Urinary bladder (tissue), 3 donors: ENCODE measurements at regions not wholly inside any gene's neighbourhood (a gene's known extent, or its start where the extent isn't known, plus 50 kb on each side); places are given as distances from the start of the nearest gene placed in this dataset.
"Not testable (repeated sequence)": the region's sequence is repeated elsewhere in the genome, so short reads cannot be mapped to it uniquely, and the experiment has no call there.

Experiments used
- DNase-seq: peaks from one replicate; pipeline ENCODE4 v3.0.0-alpha.2; 2015; ENCODE audit errors: extremely low spot score
- H3K27ac ChIP-seq: one replicate; pipeline ENCODE4 v1.5.1; 2013; ENCODE audit warnings: low read depth, mild to moderate bottlenecking, moderate library complexity
- H3K36me3 ChIP-seq: one replicate; pipeline ENCODE4 v1.6.1; 2013; ENCODE audit warnings: mild to moderate bottlenecking, moderate library complexity; ENCODE audit not compliant: insufficient read depth
- H3K4me1 ChIP-seq: one replicate; pipeline ENCODE4 v1.6.1; 2013; ENCODE audit warnings: mild to moderate bottlenecking, moderate library complexity; ENCODE audit not compliant: insufficient read depth
- H3K4me3 ChIP-seq: one replicate; pipeline ENCODE4 v1.5.1; 2013; ENCODE audit warnings: low read depth, low read length
- WGBS: extraction: QIAGEN DNeasy Blood & Tissue Kit; methylation state at CpG from one replicate; pipeline ENCODE4 v1.1.7; 2013; 5-methylcytosine and 5-hydroxymethylcytosine counted together
- donor health status: healthy with polysubstance abuse.
- donor health status: healthy.

DNA sequence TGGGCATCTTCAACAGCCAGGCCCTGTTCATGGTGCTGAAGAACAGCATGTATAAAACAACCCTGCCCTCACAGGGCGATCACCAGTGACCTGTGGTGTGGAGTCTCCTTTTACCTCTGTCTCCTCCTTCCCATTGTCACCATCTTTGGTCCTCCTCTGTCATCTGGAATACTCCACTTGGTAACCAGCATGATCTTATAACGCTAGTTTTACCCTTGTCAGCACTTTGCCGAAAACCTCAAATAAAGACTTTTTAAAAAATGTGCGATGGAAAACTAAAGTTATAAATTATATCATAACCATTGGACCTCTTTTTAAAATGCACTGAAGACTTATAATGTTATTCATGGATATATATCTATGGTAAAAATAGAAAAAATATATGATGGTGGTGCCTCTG is 945.2 kb upstream of the DEFB115 start:
- not testable (repeated sequence) for H3K4me3 ChIP-seq, H3K36me3 ChIP-seq, H3K4me1 ChIP-seq, DNase-seq, H3K27ac ChIP-seq
- WGBS, result 80% methylated on average over 4 of the region's 4 CpGs

DNA sequence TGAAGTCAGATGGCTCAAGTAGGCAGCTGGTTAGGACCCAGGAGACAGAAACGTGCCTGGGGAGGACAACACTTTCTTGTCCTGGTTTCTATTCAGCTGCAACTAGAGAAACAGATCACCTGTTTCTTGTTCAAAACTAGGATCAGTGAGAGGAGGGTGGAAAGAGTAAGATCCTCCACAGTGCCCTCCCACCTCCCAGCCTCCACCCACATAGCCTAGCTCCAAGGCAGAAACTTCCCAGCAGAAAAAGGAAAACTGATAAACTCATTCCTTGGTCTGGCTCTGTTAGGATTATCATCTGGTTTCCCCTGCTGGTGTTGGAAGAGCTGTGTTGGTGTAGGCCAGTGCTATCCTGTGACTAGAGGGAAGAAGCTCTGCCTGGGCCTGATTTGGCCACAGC is 943.8 kb upstream of the DEFB115 start:
- H3K27ac ChIP-seq, H3K36me3 ChIP-seq, DNase-seq, H3K4me1 ChIP-seq, H3K4me3 ChIP-seq: not testable (repeated sequence)
- 52% methylated on average over 1 of the region's 1 CpG for WGBS

- DNase-seq, result not testable (repeated sequence)
These were observed 941.4 kb upstream of the DEFB115 start for GRCh38 chr20:30316063-30316462.

GRCh38 chr20:30316532-30317299 is 940.7 kb upstream of the DEFB115 start:
- WGBS, result 25% methylated on average over 47 of the region's 47 CpGs
- DNase-seq, H3K36me3 ChIP-seq, H3K4me3 ChIP-seq, H3K27ac ChIP-seq, H3K4me1 ChIP-seq: not testable (repeated sequence)

More at GRCh38 chr20:30316063-30316462, 941.4 kb upstream of the DEFB115 start:
- H3K4me3 ChIP-seq, H3K27ac ChIP-seq, H3K4me1 ChIP-seq, H3K36me3 ChIP-seq: not testable (repeated sequence)
- WGBS, result 7% methylated on average over 23 of the region's 23 CpGs

DNA sequence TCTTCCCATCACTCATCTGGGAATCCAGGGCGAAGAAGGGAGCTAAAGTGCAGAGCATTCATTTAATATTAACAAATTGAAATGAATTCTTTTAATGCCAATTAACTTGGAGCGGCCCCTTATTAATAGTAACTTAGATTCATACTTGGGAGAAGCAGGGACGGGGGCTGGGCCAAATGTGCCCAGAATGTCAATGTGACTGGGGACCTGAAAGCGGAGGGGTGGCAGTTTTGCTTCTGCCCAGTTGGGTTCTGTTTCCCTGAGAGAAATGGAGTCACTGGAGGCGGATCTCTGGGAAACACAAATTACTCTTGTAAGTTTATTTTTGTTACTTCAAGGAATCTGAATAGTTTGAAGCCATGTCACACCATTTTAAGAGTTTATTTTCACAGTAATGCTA is 923.7 kb upstream of the DEFB115 start:
- not testable (repeated sequence) for H3K27ac ChIP-seq, DNase-seq, H3K4me1 ChIP-seq, H3K36me3 ChIP-seq, H3K4me3 ChIP-seq
- WGBS, result 73% methylated on average over 5 of the region's 5 CpGs

- not testable (repeated sequence) for H3K27ac ChIP-seq, H3K4me1 ChIP-seq, DNase-seq, H3K36me3 ChIP-seq, H3K4me3 ChIP-seq
- 59% methylated on average over 4 of the region's 4 CpGs for WGBS
These were observed 919.9 kb upstream of the DEFB115 start for GRCh38 chr20:30337556-30337955.

DNA sequence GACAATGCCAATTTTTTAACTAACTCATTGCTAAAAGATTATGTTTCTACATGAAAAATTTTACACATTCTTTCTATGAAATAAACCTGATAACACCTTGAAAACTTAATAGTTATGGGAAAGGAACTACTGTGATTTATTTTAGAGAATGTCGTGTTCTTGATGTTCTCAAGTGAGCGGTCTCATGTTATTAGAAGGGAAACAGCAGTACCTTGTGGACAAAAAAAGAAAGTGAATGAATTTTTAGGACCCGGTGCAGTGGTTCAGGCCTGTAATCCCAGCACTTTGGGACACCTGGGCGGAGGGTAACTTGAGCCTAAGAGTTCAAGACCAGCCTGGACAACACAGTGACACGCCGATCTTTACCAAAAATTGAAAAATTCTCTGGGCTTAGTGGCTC is 908.5 kb upstream of the DEFB115 start:
- not testable (repeated sequence) for H3K4me3 ChIP-seq, H3K36me3 ChIP-seq, H3K27ac ChIP-seq, H3K4me1 ChIP-seq
- 44% methylated on average over 6 of the region's 6 CpGs for WGBS
- DNase-seq, result peak; percentile 1

GRCh38 chr20:30356854-30357467 is 900.5 kb upstream of the DEFB115 start:
- not testable (repeated sequence) for H3K27ac ChIP-seq, DNase-seq, H3K4me1 ChIP-seq, H3K36me3 ChIP-seq, H3K4me3 ChIP-seq
- 21% methylated on average over 2 of the region's 2 CpGs for WGBS

DNA sequence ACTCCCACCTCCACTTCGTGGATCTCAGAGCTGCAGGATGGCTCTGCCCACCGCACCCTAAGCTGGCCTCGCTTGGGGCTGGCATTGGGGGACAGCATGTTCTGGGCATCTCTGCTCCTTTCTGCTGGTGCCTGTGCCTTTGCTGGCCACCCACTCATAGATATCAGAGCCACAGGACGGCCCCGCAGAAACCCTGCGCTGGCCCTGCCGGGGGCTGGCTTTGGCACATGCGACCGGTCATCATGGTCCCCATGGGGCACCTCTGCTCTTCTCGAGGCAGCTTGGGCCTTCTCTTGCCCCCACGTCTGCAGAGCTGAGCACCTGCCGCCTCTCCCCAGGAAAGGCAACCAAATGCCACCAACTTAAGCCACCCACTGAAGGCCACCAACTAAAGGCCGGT is 895.7 kb upstream of the DEFB115 start:
- not testable (repeated sequence) for H3K4me3 ChIP-seq, DNase-seq
- WGBS, result 87% methylated on average over 13 of the region's 13 CpGs

DNA sequence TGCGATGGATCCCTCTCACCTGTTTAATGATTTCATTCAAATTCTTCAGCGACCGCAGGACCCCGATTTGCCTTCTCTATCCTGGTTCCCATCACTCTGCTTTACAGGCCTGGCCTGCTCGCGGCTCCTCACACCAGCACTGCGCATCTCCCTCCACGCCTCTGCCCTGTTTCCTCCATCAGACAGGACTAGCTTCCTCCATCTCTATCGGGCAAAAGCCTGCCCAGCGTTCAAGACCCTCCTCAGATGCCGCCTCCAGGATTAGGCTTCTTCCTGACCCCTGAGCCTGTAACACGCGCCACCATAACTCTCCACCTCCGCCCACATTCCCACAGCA is 881.1 kb upstream of the DEFB115 start:
- H3K27ac ChIP-seq, H3K4me1 ChIP-seq, H3K36me3 ChIP-seq, DNase-seq: not testable (repeated sequence)
- 61% methylated on average over 14 of the region's 14 CpGs for WGBS
- peak overlapping the region; percentile 70 for H3K4me3 ChIP-seq

More for the DNA sequence above, 895.7 kb upstream of the DEFB115 start:
- H3K36me3 ChIP-seq, H3K4me1 ChIP-seq, H3K27ac ChIP-seq: not testable (repeated sequence)

DNA sequence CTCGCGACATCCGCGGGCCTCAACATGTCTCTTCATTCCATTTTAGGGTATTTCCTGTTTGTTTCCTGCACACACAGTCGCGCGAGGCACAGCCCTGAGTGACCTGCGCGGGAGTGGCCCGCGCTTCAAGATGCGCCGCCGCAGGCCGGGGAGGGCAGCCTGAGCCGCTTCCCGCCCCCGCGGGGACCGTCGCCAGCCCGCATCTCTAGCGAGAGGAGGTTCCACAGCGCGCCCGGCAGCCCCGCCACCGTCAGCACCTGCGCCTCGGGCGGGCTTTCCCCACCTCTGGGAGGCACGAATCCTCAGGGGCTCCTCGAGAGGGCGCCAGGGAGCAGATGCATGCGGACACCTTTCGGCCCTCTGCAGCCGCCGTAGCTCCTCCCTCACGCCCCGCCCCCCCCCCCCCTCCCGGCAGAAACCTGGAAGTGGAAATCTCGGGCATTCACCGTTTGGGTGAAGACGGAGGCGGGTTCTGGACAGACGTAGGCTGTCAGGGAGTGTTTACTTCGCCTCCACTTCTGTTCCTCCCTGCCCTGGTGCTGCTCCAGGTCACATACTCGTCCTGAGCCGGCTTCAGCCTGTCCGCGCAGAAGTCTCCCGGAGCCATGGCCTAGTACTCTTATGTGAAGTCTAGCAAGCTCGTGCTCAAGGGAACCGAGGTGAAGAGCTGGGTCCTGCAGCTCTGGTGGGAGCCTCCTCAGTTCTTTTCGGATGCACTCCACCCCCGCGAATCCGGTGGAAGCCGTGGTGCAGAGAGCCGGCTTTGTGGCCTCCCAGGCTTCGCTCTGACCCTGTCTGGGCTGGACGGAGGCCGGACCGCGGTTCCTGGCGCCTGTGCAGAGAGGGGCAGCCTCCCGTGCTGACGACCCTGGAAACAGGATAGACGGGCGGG is 880.5 kb upstream of the DEFB115 start:
- H3K4me1 ChIP-seq, result no peaks in the 10 kb centered on the region
- peak; percentile 62 for DNase-seq
- H3K27ac ChIP-seq, result peak overlapping the region; percentile 68
- peak overlapping the region; percentile 70 for H3K4me3 ChIP-seq
- 6% methylated on average over 70 of the region's 70 CpGs for WGBS
- no peaks in the 10 kb centered on the region for H3K36me3 ChIP-seq

- WGBS, result 77% methylated on average over 4 of the region's 4 CpGs
- not testable (repeated sequence) for H3K4me1 ChIP-seq, H3K4me3 ChIP-seq, H3K36me3 ChIP-seq, H3K27ac ChIP-seq, DNase-seq
These were observed 879.1 kb upstream of the DEFB115 start for GRCh38 chr20:30378317-30378716.

- not testable (repeated sequence) for DNase-seq, H3K36me3 ChIP-seq, H3K4me3 ChIP-seq, H3K27ac ChIP-seq, H3K4me1 ChIP-seq
- 99% methylated on average over 1 of the region's 1 CpG for WGBS
These were observed 878.7 kb upstream of the DEFB115 start for GRCh38 chr20:30378721-30379120.

DNA sequence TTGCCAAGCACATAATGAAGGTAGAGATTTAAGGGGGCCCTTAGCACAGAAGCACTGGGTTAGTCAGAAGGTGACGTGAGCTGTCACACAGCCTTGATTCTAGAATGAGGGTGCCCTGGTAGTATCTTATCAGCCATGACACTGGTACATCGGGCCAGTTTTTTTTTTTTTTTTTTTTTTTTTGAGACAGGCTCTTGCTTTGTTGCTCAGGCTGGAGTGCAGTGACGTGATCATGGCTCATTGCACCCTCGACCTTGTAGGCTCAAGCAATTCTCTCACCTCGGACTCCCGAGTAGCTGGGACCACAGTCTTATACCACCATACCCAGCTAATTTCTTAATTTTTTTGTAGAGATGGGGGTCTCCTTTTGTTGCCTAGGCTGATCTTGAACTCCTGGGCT is 872.6 kb upstream of the DEFB115 start:
- not testable (repeated sequence) for H3K36me3 ChIP-seq, DNase-seq, H3K27ac ChIP-seq, H3K4me1 ChIP-seq, H3K4me3 ChIP-seq
- WGBS, result 72% methylated on average over 6 of the region's 6 CpGs
